TTC549 (cell line): ENCODE measurements at regions not wholly inside any gene's neighbourhood (a gene's known extent, or its start where the extent isn't known, plus 50 kb on each side); places are given as distances from the start of the nearest gene placed in this dataset.

Experiments
- FAIRE-seq: peaks from 2 replicates; lab custom pipeline; 2012; peaks lifted over from hg19 to GRCh38; lab: Jason Lieb, UNC

DNA sequence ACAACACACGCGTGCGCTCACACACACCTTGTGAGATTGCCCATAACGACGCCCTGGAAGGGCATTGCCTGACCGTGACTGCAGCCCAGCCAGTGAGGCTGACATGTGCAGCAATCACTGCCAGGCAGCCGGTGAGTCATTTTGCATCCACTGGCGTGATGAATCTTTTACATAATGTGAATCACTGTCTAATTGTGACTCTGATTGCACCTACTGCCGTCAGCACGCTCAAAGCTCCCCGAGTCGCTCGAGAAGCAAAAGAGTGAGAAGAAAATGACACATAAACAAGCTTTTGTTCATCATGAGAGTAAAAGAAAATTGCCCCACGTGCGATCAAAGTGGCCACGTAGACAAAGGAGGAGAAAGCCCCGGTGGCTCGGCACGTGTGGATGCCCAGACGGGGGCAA lies 117.4 kb upstream of the PFKP start:
- no peak for FAIRE-seq

DNA sequence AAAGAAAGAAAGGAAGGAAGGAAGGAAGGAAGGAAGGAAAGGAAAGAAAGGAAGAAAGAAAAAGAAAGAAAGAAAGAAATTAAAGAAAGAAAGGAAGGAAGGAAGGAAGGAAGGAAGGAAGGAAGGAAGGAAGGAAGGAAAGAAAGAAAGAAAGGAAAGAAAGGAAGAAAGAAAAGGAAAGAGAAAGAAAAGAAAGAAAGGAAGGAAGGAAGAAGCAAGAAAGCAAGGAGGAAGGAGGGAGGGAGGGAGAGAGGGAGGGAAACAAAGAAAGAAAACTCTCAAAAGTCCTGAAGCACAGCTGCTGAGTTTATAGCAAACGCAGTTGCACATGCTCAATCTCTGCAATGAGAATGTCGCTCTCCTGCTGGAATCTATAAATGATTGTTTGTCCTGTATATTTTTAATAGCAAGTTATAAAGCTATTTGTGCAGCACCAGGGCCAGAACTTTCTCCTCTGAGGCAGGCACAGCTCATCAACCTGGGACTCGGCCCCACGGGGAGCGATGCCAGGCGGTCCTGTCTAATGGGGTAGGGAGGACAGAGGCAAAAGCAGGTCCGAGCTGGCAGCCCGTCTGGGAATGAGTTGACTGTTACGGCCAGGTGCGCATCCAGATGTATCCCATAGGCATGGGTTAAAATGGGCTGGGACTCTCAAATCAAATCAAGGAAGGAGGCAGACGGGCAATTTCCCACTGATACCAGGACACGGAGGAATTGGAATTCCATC lies 118.0 kb upstream of the PFKP start:
- no peak for FAIRE-seq

GRCh38 chr10:2948127-2948854 lies 119.1 kb upstream of the PFKP start:
- FAIRE-seq: no peak

DNA sequence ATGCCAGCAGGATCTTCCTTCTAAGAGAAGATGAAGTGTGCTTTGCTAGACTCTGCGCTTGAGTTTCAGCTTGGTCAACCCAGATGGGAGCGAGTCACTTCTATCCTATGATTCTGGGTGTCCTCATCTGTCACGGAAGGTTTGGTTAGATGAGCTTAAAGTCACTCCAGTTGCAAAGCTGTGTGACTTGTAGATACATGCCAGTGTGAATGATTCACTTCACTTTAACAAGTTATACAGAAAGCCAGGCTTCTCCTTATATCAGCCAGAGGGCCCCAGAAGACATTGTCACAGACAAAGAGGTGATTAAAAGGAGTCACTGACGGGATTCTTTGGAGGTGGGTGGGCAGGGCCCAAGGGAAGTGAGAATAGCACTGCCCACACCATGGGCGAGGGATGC lies 122.6 kb upstream of the PFKP start:
- FAIRE-seq: no peak

GRCh38 chr10:2943932-2944614 lies 123.3 kb upstream of the PFKP start:
- FAIRE-seq: no peak

GRCh38 chr10:2942938-2943337 lies 124.4 kb upstream of the PFKP start:
- no peak for FAIRE-seq

DNA sequence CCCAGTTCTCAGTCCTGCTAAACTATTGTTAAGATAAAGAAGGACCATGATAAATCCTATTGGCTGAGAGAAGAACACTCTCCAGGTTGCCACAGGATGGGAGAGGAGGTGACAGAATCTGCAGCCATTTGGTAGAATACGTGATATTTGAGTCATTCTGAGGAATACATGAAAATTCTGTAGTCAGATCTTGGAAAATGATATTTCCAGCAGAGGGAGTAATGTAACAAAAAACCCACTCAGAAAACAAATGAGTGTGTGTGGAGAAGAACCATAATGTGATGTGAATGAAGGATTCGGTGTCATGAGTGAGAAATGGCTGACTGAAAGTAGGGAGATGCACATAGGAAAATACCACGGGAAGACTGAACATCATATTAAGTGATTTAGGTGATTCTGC lies 128.5 kb upstream of the PFKP start:
- no peak for FAIRE-seq

- no peak for FAIRE-seq
Observed at GRCh38 chr10:2936816-2937215, 130.5 kb upstream of the PFKP start.

DNA sequence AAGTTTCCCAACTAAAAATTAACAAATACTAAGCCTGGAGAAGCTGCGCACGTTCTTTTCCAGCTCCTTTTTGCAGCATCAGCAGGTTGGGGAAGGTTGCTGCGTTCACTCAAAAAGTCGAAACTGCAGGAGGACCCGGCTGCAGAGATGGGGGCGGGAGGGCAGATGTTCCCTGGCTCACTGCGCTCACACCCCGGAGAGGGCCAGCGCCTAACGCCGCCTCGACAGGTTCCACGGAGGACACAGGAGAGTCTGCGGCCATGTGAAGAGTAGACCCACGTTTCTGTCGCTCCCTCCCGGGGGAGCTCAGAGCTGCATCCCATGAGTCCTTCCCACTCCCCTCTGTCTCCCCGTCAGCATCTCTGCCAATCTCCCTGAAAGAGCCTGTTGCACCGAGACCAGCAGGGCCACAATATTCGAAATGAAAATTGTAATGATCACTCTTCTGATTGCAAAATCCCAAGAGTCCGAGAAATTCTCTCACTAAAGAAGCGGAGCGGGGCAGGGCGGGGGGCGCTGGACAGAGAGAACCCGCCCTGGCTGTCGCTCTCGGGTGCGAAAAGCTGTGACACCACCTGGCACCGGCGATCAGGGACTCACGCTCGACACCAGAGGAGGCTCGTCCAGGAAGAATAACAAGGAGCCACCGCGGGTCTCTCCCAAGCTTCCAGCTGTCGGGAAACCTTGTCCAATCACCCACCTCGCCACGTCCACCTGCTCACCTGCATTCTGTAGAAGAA lies 131.5 kb upstream of the PFKP start:
- FAIRE-seq: no peak

GRCh38 chr10:2933924-2934323 lies 133.4 kb upstream of the PFKP start:
- FAIRE-seq: no peak

GRCh38 chr10:2933519-2933918 lies 133.8 kb upstream of the PFKP start:
- no peak for FAIRE-seq

DNA sequence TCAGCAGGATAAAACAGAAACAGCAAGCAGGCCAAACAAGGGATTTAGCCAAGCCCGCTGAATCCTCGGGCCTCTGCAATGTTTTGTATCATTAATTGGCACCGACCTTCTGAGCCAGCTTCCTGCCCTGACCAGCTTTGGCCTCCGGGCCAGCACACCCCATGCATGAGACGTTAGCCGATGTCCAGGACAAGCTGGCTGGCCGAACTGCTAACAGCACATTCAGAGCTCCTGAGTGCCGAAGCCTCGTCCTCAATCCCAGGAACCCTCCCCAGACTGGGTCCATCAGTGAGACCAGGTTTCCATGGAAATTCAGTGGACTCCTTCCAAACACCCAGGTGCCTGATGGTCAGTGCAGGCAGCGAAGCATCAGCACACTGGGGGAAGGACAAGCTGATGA lies 134.3 kb upstream of the PFKP start:
- no peak for FAIRE-seq

DNA sequence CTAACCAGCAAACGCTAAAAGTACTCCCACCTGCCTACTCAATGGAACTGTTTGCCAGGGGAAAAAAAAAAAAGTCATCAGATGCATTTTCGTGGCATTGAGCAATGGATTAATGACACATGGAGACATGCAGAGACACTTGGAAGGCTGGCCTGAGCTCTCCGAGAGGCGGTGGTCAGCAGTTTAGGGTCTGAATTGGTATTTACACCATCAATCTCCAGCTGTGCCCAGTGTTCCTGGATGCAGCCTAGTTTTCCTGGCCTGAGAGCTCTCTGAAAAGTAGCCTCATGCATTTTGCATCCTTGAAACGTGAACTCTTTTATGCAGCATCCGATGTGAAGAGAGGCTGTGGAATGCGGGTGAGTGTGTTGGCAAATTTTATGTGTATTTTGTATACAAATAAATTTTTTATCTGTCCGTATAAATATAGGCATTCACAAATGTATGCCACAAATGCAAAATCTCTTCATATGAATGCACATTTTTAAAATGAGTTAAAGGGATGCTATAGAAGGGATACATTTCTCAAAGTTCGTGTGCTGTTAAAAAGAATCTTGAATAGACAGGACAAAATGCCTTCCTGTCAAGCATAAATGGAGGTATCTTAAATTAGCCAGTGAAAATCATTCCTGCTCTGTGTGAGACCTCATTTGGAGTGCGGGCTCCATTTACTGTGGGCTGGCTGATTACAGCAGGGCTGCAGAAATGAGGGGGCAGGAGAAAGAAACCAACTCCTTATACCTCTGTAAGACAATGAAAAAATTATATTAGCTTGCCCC lies 137.7 kb upstream of the PFKP start:
- FAIRE-seq: no peak

DNA sequence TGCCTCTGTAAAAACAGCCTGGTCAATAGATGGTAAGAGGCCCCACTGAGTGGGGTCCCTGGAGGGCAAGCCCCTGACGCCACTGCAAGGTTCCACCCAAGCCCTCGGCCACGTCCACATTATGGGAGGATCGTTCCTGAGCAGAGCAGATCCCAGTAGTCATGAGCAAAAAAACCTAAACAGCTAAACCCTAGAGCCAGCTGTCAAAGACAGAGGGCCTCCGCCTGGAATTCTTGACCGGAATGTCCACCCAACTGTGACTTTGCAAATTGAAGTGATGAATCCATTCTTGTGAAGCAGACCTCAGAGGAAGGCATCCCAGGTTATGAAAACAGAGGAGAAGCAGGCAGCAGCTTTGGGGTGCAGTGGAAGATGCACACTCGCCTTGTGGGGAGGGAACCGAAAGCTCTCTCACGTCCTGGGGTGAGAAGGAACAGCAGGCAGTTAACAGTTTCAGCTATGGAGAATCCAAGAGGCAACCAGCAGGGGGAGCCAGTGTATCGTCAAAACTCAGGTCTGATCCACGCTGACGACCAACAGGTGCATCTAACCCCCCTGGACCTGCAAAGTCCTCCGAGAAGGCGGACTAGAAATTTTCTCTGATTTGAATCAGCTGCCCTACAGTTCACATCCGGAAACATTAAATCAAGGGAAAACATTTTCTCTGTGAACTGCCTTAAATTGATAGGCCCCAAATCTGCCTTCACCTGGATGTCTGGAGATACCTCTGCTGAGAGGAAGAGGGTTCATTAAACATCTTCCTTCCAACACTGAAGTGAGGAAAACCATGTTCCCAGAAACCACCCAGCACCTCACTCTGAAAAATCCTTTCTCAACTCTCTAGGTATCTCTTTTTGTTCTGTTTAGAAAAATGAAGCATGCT lies 139.1 kb upstream of the PFKP start:
- FAIRE-seq: no peak

GRCh38 chr10:2926918-2927660 lies 140.3 kb upstream of the PFKP start:
- no peak for FAIRE-seq

GRCh38 chr10:2925631-2926030 lies 141.7 kb upstream of the PFKP start:
- no peak for FAIRE-seq

- no peak for FAIRE-seq
Observed at GRCh38 chr10:2924431-2924830, 142.9 kb upstream of the PFKP start.

DNA sequence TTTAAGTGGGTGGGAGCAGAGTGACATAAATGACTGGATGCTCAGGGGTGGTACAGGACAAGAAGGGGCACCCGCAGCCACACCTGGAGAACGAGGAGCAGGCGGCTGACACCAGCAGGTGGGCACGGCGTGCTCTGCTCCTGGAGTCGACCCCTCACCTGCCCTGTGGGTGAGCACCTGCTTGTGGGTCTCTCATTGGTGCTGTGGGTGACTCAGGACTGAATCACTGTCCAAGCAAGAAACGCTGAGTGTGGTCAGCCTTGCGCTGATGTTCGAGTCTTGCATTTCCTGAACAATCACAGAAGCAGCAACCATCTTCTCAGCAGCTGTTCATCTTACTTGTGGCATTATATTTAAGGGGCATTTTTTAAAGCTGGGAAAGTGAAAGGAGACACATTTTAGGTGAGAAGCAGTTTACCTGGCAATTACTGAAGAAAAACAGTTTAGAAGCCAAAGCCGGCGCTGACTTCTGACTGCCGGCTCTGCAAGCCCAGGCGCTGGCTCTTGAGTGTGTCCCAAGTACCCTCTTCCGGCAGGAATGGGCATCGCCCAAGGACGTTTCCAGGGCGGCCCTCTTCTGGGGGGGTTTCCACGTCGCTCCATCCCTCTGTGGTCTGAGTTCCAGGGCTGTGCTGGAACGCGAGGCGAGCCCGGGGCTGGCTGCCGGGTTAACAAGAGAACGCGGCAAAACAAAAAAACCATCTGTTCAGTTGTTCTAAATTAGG lies 145.2 kb upstream of the PFKP start:
- no peak for FAIRE-seq

DNA sequence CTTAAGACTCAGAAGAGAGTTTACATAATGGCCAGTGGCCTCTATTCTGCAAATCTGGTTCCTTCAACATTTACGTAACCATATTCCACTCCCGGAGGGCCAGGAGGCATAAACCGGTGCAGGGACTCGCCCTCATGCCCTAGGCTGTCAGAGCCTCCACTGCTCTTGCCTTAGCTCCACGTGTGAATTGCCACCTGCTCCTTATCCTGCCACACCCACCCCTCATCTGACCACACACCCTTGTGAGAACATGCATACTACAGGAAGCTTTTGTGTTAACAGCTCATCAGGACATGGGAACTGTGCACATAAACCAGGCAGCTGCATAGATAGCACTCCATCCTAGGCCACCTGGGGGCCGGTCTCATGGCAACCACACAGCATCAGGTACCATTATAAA lies 146.7 kb upstream of the PFKP start:
- FAIRE-seq: no peak

DNA sequence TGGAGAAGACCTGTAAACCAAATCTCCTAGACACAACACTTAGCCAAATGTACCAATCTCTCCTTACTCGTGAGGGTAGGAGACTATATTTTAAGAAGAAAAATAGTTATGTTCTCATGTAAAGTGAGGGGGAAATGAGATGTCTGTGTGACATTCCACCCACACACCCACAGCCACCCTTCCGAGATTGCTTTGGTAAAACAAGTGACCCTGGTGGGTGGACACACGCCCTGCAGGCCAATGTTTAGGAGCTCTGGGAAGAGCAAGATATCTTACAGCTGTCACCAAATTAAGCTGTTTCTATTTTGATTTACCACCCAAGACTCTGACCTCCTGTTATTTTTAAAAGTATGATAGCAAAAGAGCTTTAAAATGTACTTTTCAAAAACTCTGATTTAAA lies 147.2 kb upstream of the PFKP start:
- no peak for FAIRE-seq
